ENCODE measurements at regions not wholly inside any gene's neighbourhood (a gene's known extent, or its start where the extent isn't known, plus 50 kb on each side); places are given as distances from the start of the nearest gene placed in this dataset.
"Not testable (repeated sequence)": the region's sequence is repeated elsewhere in the genome, so short reads cannot be mapped to it uniquely, and the experiment has no call there.

DNA sequence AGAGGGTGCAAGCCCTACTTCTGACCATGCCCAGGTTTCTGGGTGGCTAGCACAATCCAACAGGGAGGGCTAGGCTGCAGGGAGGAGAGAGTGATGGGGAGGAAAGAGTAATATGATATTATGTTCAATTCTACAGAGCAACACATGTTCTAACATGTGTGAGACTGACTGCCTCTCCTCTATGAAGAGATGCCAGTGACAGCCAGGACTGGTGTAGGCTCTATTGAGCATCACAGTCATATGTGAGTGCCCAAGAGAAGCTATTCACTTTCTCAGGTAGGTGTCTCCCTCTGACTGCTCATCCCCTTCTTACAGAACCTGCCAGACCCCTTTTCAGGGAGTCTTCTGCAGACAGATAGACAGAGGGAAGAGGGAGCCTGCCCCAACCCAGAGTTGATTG lies 446.1 kb downstream of the SIPA1L2 start:
- DNase-seq = no peak

GRCh38 chr1:232183266-232183800 lies 446.6 kb downstream of the SIPA1L2 start:
- no peak for DNase-seq

DNA sequence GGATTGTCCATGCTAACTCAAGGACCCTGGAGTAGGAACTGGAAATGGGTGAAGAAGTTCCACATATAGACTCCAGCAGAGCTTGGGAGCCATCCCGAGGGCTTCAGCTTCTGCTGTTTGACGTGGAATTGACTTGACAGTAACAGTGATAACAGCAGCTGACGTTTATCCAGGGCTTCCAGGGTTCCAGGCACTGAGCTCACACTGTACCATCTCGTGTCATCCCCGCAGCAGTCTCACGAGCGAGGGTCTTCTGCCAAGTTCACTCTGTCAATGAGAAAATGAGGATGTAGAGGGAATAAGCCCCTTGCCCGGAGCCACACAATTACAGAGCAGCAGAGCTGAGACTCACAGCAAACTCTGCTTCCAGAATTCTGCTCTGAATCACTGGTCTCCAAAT lies 447.7 kb downstream of the SIPA1L2 start:
- no peak for DNase-seq

GRCh38 chr1:232180779-232181136 lies 449.2 kb downstream of the SIPA1L2 start:
- DNase-seq = no peak

GRCh38 chr1:232179896-232180778 lies 449.8 kb downstream of the SIPA1L2 start:
- no peak for DNase-seq

- no peak for DNase-seq
Observed at GRCh38 chr1:232178191-232178590, 451.7 kb downstream of the SIPA1L2 start.

DNA sequence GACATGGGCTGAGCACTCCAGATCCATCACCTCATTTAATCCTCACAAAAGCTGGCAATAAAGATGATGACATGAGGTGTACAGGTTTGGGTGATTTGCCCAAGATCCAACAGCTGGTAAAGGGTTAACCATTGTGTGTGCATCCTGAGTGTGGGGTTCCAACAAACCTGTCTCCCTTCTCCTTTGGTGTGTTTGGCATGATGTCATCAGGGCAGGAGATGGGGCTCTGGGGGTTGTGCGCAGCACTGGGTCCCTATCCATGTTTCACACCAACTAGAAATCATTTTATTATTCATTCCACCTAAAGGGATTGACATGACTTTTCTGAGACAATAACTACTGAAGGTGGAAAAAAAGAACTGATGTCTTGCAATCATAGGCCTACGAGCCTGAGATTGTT lies 452.5 kb downstream of the SIPA1L2 start:
- DNase-seq = no peak

DNA sequence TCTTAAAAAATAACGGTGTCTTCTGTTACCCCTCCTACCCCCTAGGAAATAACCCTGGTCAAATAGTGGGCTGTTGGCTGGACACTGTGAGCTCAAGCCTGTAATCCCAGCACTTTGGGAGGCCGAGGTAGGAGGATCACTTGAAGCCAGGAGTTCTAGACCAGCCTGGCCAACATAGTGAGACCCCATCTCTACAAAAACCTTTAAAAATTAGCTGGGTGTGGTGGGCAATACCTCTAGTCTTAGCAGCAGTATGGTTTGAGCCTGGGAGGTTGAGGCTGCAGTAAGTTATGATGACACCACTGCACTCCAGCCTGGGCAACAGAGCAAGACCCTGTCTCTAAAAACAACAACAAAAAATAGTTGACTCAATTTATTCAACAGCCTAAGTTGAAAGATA lies 453.7 kb downstream of the SIPA1L2 start:
- DNase-seq = no peak

DNA sequence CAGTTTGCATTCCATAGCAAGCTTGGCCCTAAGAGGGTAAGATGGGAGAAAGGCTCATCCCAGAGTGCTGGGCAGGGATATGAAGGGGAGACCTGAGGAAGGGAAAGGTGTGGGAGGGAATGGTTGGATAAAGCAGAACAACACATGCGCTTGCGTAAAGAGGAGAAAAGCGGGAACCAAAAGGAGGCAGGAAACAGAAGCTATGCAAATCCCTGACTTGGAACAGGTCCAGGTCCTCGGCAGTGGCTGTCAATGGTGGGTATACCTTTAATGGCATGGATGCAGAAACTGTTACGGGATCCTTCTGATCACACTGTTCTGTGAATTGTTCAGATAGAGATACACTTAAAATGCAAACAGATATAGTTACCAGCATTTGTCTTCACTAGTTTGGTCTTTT lies 455.6 kb downstream of the SIPA1L2 start:
- DNase-seq = no peak

- DNase-seq = no peak
Observed at GRCh38 chr1:232172563-232172962, 457.4 kb downstream of the SIPA1L2 start.

- DNase-seq = no peak
Observed at GRCh38 chr1:232170909-232171308, 459.0 kb downstream of the SIPA1L2 start.

DNA sequence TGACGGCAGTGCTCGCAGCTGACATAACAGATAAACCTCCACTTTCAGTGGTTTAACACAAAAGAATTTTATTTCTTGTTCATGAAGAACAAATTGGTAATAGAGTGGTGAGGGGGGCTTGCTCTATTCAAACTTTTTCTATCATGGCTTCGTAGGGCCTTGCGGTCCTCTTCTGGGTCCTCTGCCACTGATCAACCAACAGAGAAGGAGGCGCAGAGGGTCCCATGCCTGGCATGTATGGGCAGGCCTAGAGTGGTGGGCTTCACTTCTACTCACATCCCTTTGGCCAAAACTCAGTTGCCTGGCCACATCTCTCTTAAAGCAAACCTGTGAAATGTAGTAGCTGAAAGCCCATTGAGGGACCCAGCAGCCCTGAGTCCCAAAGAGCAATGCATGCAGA lies 460.5 kb downstream of the SIPA1L2 start:
- DNase-seq = no peak

GRCh38 chr1:232168508-232168907 lies 461.4 kb downstream of the SIPA1L2 start:
- DNase-seq = no peak

GRCh38 chr1:232166942-232167341 lies 463.0 kb downstream of the SIPA1L2 start:
- no peak for DNase-seq

- no peak for DNase-seq
Observed at GRCh38 chr1:232164078-232164963, 465.6 kb downstream of the SIPA1L2 start.

DNA sequence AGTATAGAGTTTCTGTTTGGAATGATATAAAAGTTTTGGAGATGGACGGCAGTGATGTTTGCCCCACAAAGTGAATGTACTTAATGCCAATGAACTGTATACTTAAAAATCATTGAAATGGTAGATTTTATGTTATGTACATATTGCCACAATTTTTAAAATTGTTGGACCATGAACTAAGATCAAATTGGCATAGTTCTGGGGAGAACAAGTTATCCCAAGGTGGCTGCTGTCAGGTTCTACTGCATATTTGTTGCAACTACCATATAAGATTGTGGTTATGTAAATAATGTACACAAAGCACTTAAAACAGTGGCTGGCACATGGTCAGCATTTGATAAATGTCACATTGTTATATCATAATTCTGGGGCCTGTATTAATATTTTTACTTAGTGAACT lies 466.4 kb downstream of the SIPA1L2 start:
- DNase-seq = no peak

GRCh38 chr1:232162001-232162400 lies 467.9 kb downstream of the SIPA1L2 start:
- no peak for DNase-seq

GRCh38 chr1:232158558-232158957 lies 471.4 kb downstream of the SIPA1L2 start:
- DNase-seq = not testable (repeated sequence)

- not testable (repeated sequence) for DNase-seq
Observed at GRCh38 chr1:232156070-232156469, 473.9 kb downstream of the SIPA1L2 start.

DNA sequence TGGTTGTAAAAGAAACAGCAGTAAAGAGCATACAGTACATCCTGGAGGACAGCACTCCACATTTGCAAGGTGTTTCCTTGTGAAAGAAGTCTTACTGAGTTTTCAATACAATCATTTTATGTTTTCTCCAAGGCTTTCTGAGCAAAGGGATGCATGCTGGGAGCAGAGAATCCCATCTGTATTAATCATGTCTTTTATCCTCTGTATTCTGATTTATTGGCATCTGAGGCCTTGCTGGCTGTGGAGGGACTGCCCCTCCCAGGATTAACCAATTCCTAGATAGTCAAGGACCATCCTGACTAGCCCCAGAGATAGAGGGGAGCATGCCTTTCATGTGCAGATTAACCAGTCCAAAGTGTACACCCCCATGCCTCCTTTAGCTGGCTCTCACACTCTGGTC lies 476.3 kb downstream of the SIPA1L2 start:
- DNase-seq = no peak

- DNase-seq = no peak
Observed at GRCh38 chr1:232150770-232151548, 479.0 kb downstream of the SIPA1L2 start.

DNA sequence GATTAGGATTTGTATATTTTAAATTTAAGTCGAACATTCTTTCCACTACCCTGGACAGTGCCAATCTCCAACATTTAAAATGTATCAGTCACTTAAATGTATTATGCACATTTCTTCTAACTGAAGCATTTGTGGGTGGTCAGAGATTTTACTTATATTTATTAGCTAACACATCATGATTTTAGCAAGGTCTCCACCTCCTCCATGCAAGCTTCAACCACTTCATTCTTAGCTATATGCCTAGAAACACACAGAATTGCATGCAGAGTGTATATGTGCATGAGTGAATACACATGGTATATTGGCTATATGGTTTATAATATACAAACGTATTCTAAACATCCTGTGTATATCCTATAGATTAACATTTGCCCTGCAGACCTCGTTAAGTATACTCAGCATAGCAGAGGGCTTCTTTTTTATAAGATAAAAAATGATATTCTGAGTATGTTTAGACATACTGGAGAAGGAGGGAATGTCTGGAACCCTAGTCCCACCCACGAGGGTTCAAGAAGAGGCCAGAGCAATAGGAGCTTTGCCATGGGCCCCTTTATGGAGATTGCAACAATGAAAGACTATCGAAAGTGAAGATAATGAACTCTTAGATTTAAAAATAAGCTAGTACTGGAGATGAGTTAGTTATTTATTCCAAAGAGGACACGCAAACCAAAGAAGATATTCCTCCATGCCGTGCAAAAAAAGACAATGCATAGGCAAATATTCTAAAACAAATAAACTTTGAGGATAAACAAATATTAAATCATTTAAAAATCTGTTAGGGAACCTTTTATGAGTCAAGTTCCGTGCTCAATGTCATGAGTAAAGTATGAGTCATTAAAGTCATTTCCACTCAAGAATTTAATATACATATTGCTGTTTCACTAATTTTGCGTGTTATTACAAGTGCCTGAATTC lies 480.4 kb downstream of the SIPA1L2 start:
- DNase-seq = no peak
